ENCODE measurements at regions not wholly inside any gene's neighbourhood (a gene's known extent, or its start where the extent isn't known, plus 50 kb on each side); places are given as distances from the start of the nearest gene placed in this dataset.

DNA sequence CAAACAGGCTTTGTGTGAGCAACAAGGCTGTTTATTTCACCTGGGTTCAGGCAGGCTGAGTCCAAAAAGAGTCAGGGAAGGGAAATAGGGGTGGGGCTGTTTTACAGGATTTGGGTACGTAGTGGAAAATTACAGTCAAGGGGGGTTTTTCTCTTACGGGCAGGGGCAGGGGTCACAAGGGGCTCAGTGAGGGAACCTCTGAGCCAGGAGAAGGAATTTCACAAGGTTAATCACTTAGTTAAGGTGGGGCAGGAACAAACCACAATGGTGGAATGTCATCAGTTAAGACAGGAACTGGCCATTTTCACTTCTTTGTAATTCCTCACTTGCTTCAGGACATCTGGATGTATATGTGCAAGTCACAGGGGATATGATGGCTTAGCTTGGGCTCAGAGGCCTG lies 1592.8 kb upstream of the GBE1 start:
- Histone ChIP-seq H3K27me3 (no peaks in the 10 kb centered on the region), H3K4me3 (no peak overlapping the region), H3K27ac (no peak overlapping the region), H3K9me3 (no peaks in the 10 kb centered on the region), H3K36me3 (replicated peaks in 1 of 2; ENCODE audit: insufficient read depth in 1 of 2, low read depth in 2 of 2) (no peaks in the 10 kb centered on the region), H3K4me1 (no peaks in the 10 kb centered on the region)
- 56 to 71% methylated on average over 2 of the region's 2 CpGs for WGBS, 2 donors
- TF ChIP-seq, protein P1, sequence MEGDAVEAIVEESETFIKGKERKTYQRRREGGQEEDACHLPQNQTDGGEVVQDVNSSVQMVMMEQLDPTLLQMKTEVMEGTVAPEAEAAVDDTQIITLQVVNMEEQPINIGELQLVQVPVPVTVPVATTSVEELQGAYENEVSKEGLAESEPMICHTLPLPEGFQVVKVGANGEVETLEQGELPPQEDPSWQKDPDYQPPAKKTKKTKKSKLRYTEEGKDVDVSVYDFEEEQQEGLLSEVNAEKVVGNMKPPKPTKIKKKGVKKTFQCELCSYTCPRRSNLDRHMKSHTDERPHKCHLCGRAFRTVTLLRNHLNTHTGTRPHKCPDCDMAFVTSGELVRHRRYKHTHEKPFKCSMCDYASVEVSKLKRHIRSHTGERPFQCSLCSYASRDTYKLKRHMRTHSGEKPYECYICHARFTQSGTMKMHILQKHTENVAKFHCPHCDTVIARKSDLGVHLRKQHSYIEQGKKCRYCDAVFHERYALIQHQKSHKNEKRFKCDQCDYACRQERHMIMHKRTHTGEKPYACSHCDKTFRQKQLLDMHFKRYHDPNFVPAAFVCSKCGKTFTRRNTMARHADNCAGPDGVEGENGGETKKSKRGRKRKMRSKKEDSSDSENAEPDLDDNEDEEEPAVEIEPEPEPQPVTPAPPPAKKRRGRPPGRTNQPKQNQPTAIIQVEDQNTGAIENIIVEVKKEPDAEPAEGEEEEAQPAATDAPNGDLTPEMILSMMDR (IDR thresholded peaks at IDR 0.05), result no peak
- TF ChIP-seq POLR2A (IDR thresholded peaks at IDR 0.05), result no peak
- DNase-seq (no peak), ATAC-seq (no peak)
- intact Hi-C loops (cut with DNase I), result no loop called here

DNA sequence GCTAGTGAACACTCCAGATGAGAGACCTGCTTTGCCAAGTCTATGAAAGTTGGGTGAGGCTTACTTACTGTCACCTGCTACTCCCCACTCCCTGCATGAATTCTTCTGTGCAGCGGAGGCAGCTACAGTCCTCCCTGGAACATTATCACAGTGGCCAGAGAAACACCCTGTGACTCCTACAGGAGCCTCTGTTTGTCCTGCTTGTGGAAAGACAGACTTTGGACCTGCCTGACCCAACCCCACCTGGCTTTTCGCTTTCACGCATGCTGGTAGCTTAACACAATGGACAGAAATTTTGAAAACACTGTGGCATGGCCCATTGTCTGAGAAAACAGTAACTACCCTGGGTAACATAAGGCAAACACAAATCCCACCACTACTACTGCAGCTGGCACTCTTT lies 1565.5 kb upstream of the CADM2 start:
- intact Hi-C loops (cut with DNase I), result no loop called here
- H3K27me3 ChIP-seq, result no peaks in the 10 kb centered on the region
- H3K27ac ChIP-seq, result no peak overlapping the region
- no peaks in the 10 kb centered on the region for H3K4me1 ChIP-seq
- WGBS, 2 donors, result 83% methylated on average over 1 to 3 of the region's 3 CpGs
- ATAC-seq, result no peak
- H3K9me3 ChIP-seq, result no peaks in the 10 kb centered on the region
- no peak for DNase-seq
- no peaks in the 10 kb centered on the region for H3K36me3 ChIP-seq (replicated peaks in 1 of 2; ENCODE audit: insufficient read depth in 1 of 2, low read depth in 2 of 2)
- no peak overlapping the region for H3K4me3 ChIP-seq
- TF ChIP-seq, protein P1 (IDR thresholded peaks at IDR 0.05), result no peak

DNA sequence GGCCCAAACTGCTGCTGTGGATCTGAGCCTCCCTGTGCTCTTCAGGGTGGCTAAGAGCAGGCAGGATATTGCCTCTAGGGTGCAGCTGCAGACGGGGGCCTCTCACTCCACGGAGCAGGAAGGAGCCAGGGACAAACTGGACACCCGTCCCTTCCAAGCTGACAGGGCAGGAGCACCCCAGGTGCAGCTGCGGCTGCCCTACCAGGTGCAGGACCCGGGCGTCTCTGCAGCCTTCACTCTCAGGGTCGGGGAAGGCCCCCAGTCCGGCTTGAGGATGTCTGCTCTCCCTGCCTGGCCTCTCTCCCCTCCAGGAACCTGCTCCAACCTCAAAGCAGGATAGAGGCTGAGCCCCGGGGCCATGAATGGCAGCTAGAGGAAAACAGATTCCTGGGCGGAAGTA lies 1554.9 kb upstream of the CADM2 start:
- Histone ChIP-seq H3K27me3 (no peaks in the 10 kb centered on the region), H3K9me3 (no peaks in the 10 kb centered on the region), H3K4me3 (no peak overlapping the region), H3K4me1 (no peaks in the 10 kb centered on the region), H3K36me3 (replicated peaks in 1 of 2; ENCODE audit: insufficient read depth in 1 of 2, low read depth in 2 of 2) (no peaks in the 10 kb centered on the region), H3K27ac (no peak overlapping the region)
- intact Hi-C loops (cut with DNase I), result no loop called here
- DNase-seq, result no peak
- no peak for ATAC-seq
- WGBS, 2 donors, result 55 to 61% methylated on average over 6 to 9 of the region's 10 CpGs
- TF ChIP-seq POLR2A (IDR thresholded peaks at IDR 0.05), result no peak
- TF ChIP-seq, protein P1 (IDR thresholded peaks at IDR 0.05), result no peak

DNA sequence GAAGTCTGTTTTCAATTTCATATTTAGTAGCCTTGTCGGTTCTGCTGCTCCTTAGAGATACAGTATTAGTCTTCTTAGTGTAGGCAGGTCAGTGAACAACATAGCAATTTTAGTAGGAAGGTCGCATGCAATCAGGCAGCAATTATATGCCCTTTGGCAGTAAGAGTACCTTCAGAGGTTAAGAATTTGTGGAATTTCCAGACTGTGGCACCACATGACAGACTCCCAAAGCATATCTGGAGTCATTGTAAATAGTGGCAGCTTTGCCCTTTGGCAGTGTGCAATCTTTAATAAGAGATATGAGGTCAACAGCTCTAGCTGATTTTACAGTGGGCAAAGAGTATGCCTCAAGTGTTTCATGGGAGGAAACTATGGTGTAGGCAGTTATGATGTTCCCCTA lies 1532.5 kb upstream of the CADM2 start:
- no peak for DNase-seq
- 13 to 35% methylated on average over 2 of the region's 2 CpGs for WGBS, 2 donors
- intact Hi-C loops (cut with DNase I), result no loop called here

More for the DNA sequence above, 1532.5 kb upstream of the CADM2 start:
- Histone ChIP-seq H3K36me3 (replicated peaks in 1 of 2; ENCODE audit: insufficient read depth in 1 of 2, low read depth in 2 of 2) (no peaks in the 10 kb centered on the region), H3K4me1 (no peaks in the 10 kb centered on the region), H3K27ac (no peak overlapping the region), H3K4me3 (no peak overlapping the region), H3K9me3 (no peaks in the 10 kb centered on the region), H3K27me3 (no peaks in the 10 kb centered on the region)
- no peak for TF ChIP-seq POLR2A (IDR thresholded peaks at IDR 0.05)
- TF ChIP-seq, protein P1 (IDR thresholded peaks at IDR 0.05), result no peak
- no peak for ATAC-seq

Data from body of pancreas (tissue), 4 donors.